ENCODE measurements at regions not wholly inside any gene's neighbourhood (a gene's known extent, or its start where the extent isn't known, plus 50 kb on each side); places are given as distances from the start of the nearest gene placed in this dataset.
A peak's percentile ranks its signal among the peaks of the same experiment; 100 is the strongest.

DNA sequence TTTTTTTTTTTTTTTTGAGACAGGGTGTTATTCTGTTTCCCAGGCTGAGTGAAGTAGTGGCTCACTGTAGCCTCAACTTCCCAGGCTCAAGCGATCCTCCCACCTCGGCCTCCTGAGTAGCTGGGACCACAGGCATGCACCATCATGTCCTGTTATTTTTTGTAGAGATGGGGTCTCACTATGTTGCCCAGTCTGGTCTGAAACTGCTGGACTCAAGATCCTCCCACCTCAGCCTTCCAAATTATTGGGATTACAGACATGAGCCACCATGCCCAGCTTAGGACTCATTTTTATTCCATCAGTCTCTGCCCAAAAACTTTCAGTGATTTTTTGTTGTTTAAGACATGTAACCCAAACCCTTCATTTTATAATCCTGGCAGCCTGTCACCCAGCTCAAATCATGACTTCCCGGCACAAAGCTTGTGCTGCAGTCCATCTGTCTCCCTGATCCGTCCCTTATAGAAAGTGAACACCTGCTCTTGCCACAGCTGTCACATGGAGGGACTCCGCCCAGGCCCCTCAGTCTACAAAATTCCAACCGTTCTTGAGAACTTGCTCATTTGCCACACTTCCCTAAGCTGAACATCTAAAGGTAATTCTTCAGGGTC is 183.9 kb upstream of the JARID2 start:
- no peak overlapping the region for H3K4me2 ChIP-seq (ENCODE audit: low read depth, low read length)
- DNase-seq (ENCODE audit: low spot score) = no peak
- no peak for ATAC-seq
- H4K20me1 ChIP-seq (ENCODE audit: insufficient read depth, low read length) = no peaks in the 10 kb centered on the region
- no peak overlapping the region for H3K27ac ChIP-seq (ENCODE audit: extremely low read length, insufficient read depth, low read length)
- no peaks in the 10 kb centered on the region for H3K9me3 ChIP-seq (ENCODE audit: low read length)
- no peak overlapping the region for H3K4me3 ChIP-seq (replicated peaks in 1 of 3; ENCODE audit: insufficient read depth in 1 of 3, low read depth in 2 of 3, low read length in 3 of 3)
- in situ Hi-C loops (cut with HindIII; ENCODE audit: extremely low pct_ligation_motif_present, low pct_unique_long_range_greater_than_20kb) (no loop called here), intact Hi-C loops (cut with micrococcal nuclease; ENCODE audit: unreplicated experiment) (no loop called here)
- no TSS peak for BruUV-seq (replicated peaks)
- WGBS (ENCODE audit: low lambda C conversion rate) = 69% methylated on average over 6 of the region's 6 CpGs
- POLR2A ChIA-PET = no interaction called here
- no peaks in the 10 kb centered on the region; a peak in 1 of 5 replicates for H3K27me3 ChIP-seq (ENCODE audit: control insufficient read depth in 1 of 2, insufficient read depth in 2 of 2, low read length in 2 of 2)
- CTCF ChIA-PET (ENCODE audit: low intra/inter-chr PET ratio, low total read pairs) = no interaction called here
- TF ChIP-seq ZBTB38 (CRISPR knock-in tag; IDR thresholded peaks at IDR 0.05) (no peak), ZNF121 (CRISPR knock-in tag; IDR thresholded peaks at IDR 0.05) (peak; percentile 39; the same call in 1 of the 2 replicates)
- no peaks in the 10 kb centered on the region for H3K79me2 ChIP-seq (ENCODE audit: insufficient read depth, low read length)
- FAIRE-seq = no peak
- no peaks in the 10 kb centered on the region for H3K4me1 ChIP-seq (ENCODE audit: insufficient read depth, low read length)
- no peak overlapping the region for H3K9ac ChIP-seq (ENCODE audit: insufficient read depth, low read depth, low read length)
- no peak overlapping the region for H2AFZ ChIP-seq (ENCODE audit: low read length)
- no peaks in the 10 kb centered on the region for H3K36me3 ChIP-seq (replicated peaks in 1 of 2; ENCODE audit: control insufficient read depth in 1 of 2, insufficient read depth in 2 of 2, low read length in 2 of 2)

DNA sequence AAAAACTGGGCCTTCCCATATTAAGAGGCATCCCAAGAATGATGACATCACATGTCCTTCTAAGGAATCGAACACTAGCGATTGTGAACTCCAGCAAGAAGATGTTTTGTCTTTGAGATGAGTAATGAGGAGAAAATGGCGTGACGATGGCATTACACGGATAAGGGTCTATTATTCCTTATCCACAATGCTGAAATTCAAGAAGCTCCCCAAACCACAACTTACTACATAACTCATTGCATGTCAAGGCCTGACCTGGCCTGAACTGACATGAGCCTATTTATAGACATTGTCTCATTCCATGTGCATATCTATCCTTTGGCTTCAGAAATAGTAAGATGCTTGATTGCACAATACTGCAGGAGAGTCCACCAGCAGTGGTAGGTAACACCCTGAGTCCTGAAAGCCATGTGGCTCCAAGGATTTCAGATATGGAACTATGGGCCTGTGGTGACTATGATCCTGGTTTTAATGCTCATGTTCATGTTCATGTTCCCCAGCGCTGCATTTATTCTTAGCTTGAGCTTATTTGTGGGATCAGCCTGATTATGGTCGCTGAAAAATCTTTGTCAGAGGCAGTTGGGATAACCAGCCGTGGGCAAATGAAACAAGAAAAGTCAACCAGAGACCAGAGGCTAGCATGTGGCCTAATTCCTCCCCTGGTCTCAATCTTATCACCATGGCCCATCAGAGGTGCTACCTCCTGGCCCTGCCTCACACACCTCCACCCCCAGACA is 183.2 kb upstream of the JARID2 start:
- no peak overlapping the region for H3K4me3 ChIP-seq (replicated peaks in 1 of 3; ENCODE audit: insufficient read depth in 1 of 3, low read depth in 2 of 3, low read length in 3 of 3)
- no peak overlapping the region for H3K4me2 ChIP-seq (ENCODE audit: low read depth, low read length)
- H2AFZ ChIP-seq (ENCODE audit: low read length) = no peak overlapping the region
- H3K9ac ChIP-seq (ENCODE audit: insufficient read depth, low read depth, low read length) = no peak overlapping the region
- H3K27me3 ChIP-seq (ENCODE audit: control insufficient read depth in 1 of 2, insufficient read depth in 2 of 2, low read length in 2 of 2) = no peaks in the 10 kb centered on the region; a peak in 1 of 5 replicates
- no peaks in the 10 kb centered on the region for H3K79me2 ChIP-seq (ENCODE audit: insufficient read depth, low read length)
- WGBS (ENCODE audit: low lambda C conversion rate) = 80% methylated on average over 8 of the region's 8 CpGs
- H4K20me1 ChIP-seq (ENCODE audit: insufficient read depth, low read length) = no peaks in the 10 kb centered on the region
- no peak overlapping the region for H3K27ac ChIP-seq (ENCODE audit: extremely low read length, insufficient read depth, low read length)
- CTCF ChIA-PET (ENCODE audit: low intra/inter-chr PET ratio, low total read pairs) = no interaction called here
- ATAC-seq = no peak
- DNase-seq (ENCODE audit: low spot score) = no peak
- no TSS peak for BruUV-seq (replicated peaks)
- H3K4me1 ChIP-seq (ENCODE audit: insufficient read depth, low read length) = no peaks in the 10 kb centered on the region
- in situ Hi-C loops (cut with HindIII; ENCODE audit: extremely low pct_ligation_motif_present, low pct_unique_long_range_greater_than_20kb) = no loop called here
- intact Hi-C loops (cut with micrococcal nuclease; ENCODE audit: unreplicated experiment) = no loop called here
- no peak for FAIRE-seq
- H3K9me3 ChIP-seq (ENCODE audit: low read length) = no peaks in the 10 kb centered on the region
- peak; percentile 69 for TF ChIP-seq ATF7 (IDR thresholded peaks at IDR 0.05)
- no peak for TF ChIP-seq ATF7 (CRISPR knock-in tag; IDR thresholded peaks at IDR 0.05)
- TF ChIP-seq ZNF224 (CRISPR knock-in tag; IDR thresholded peaks at IDR 0.05) = no peak
- TF ChIP-seq, protein P1, sequence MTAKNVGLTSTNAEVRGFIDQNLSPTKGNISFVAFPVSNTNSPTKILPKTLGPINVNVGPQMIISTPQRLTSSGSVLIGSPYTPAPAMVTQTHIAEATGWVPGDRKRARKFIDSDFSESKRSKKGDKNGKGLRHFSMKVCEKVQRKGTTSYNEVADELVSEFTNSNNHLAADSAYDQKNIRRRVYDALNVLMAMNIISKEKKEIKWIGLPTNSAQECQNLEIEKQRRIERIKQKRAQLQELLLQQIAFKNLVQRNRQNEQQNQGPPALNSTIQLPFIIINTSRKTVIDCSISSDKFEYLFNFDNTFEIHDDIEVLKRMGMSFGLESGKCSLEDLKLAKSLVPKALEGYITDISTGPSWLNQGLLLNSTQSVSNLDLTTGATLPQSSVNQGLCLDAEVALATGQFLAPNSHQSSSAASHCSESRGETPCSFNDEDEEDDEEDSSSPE (CRISPR knock-in tag; IDR thresholded peaks at IDR 0.05) = no peak
- peak; percentile 70 for TF ChIP-seq CREB1 (IDR thresholded peaks at IDR 0.05)
- TF ChIP-seq CREB1 (CRISPR knock-in tag; IDR thresholded peaks at IDR 0.05) = no peak
- TF ChIP-seq CEBPB (IDR thresholded peaks at IDR 0.05; ENCODE audit: borderline replicate concordance, low read depth, low read length) = peak; percentile 94
- no peak for TF ChIP-seq PRMT3 (CRISPR knock-in tag; IDR thresholded peaks at IDR 0.05; ENCODE audit: borderline replicate concordance, low read depth)
- TF ChIP-seq REPIN1 (CRISPR knock-in tag; IDR thresholded peaks at IDR 0.05; ENCODE audit: borderline replicate concordance, low read depth) = no peak
- peak; percentile 67 for TF ChIP-seq CEBPG (CRISPR knock-in tag; IDR thresholded peaks at IDR 0.05)
- POLR2A ChIA-PET = no interaction called here
- no peaks in the 10 kb centered on the region for H3K36me3 ChIP-seq (replicated peaks in 1 of 2; ENCODE audit: control insufficient read depth in 1 of 2, insufficient read depth in 2 of 2, low read length in 2 of 2)

All from HepG2 (cell line).